Cardiac septum (tissue), 1 donor: ENCODE measurements at regions not wholly inside any gene's neighbourhood (a gene's known extent, or its start where the extent isn't known, plus 50 kb on each side); places are given as distances from the start of the nearest gene placed in this dataset.
"Not testable (repeated sequence)": the region's sequence is repeated elsewhere in the genome, so short reads cannot be mapped to it uniquely, and the experiment has no call there.

Source experiments
- DNase-seq: peaks from one replicate; pipeline ENCODE4 v3.0.0-alpha.2; 2020; ENCODE audit warnings: low spot score
- intact Hi-C: fragments of 100-400 bp; cut with DNase I; formaldehyde crosslinking; loops from one replicate; pipeline ENCODE4 v1.14.0; 2022
- donor health status: DM: no; HTN: no; CAD: no.

DNA sequence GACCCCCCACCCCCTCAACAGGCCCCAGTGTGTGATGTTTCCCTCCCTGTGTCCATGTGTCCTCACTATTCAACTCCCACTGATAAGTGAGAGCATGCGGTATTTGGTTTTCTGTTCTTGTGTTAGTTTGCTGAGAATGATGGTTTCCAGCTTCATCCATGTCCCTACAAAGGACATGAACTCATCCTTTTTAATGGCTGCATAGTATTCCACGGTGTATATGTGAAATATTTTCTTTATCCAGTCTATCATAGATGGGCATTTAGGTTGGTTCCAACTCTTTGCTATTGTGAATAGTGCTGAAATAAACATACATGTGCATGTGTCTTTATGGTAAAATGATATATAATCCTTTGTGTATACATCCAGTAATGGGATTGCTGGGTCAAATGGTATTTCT lies 130.8 kb upstream of the FOXG1 start:
- intact Hi-C loops, result not testable (repeated sequence)

GRCh38 chr14:28641189-28641588 lies 125.4 kb upstream of the FOXG1 start:
- intact Hi-C loops, DNase-seq: not testable (repeated sequence)

More for the DNA sequence above, 130.8 kb upstream of the FOXG1 start:
- DNase-seq, result not testable (repeated sequence)

DNA sequence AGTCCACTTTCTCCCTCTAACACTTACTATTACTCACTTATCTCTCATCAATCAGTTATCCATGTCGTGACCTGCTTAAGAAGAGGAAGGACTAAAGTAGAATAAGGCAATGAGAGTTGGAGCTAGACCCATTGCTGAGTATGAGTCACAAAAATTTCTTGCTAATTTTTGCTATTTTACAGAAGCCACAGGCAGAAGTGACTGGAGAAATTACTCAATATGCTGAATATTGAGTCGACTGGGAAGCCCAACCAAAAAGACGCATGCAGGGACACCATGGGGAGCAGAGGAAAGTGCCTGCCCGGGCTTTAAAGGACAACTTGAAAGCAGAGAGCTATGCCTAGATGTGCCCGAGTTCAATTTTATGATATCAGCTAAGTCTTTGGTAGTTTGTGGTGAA lies 115.4 kb upstream of the FOXG1 start:
- intact Hi-C loops, result no loop called here
- DNase-seq, result no peak

GRCh38 chr14:28652782-28653181 lies 113.8 kb upstream of the FOXG1 start:
- no peak for DNase-seq
- intact Hi-C loops, result no loop called here

DNA sequence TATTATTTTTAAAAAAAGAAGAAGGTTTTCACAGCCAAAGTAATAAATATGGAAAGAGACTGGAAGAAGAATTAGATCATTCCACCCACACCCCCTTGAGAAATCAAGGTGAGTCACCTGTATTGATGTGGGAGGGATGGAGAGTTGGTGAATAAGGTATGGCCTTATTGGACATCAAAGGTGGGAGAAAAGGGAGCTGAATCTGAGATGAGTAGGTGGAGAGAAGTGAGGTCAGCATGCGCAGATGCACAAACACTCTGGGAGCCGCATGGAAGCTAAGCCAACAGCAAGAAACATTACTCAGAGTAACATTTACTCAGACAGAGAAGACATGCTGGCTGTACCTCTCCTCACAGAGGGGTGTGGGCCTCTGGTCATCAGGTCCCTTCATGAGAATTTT lies 113.1 kb upstream of the FOXG1 start:
- DNase-seq, result no peak
- intact Hi-C loops, result no loop called here

- no peak for DNase-seq
Observed at GRCh38 chr14:28656704-28657255, 109.8 kb upstream of the FOXG1 start.

DNA sequence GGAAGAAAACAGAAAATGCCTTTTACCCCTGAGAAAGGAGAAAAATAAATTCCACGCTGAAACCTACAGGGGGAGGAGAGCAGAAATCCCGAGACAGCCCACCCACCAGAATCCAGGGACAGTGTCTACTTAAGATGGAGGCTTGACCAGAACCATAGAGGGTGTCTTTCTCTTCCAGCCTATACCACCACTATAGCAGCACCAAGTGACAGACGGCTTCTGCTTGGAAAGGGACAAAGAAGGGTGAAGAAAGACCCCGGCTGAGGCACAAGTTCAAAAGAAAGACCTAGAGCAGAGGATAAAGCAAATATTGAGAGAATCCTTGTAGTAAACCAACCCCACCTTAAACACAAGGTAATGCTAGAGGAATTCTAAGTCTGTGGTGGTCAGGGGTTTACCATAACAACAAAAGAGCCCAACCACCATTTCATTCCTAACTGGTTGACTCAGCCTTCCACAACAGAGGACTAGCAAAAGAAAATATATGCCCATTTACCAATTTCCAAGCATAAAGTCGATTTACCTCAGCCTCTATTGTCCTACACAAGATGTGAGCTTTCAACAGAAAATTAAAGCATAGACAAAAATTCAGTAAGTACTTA lies 105.3 kb upstream of the FOXG1 start:
- intact Hi-C loops, result no loop called here
- no peak for DNase-seq

More at GRCh38 chr14:28656704-28657255, 109.8 kb upstream of the FOXG1 start:
- intact Hi-C loops, result no loop called here

DNA sequence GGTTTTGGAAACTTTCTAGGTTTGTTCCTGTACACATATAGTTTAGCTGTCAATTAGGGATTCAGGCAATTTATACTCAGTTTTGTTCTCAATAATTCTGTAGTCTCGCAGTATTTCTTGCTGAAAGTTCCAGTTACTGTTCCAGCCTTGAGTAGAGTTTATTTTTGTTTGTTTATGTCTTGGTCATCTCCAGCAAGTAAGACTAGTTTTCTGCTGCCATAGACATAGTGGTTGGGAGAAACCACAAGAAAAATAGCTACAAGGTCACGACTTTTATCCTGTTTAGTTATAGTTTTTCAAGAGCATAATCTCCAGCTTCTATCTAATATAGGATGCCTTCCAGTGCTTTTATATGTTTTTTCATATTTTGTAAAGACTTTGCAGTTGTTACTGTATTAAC lies 99.6 kb upstream of the FOXG1 start:
- intact Hi-C loops, result no loop called here
- DNase-seq, result no peak

DNA sequence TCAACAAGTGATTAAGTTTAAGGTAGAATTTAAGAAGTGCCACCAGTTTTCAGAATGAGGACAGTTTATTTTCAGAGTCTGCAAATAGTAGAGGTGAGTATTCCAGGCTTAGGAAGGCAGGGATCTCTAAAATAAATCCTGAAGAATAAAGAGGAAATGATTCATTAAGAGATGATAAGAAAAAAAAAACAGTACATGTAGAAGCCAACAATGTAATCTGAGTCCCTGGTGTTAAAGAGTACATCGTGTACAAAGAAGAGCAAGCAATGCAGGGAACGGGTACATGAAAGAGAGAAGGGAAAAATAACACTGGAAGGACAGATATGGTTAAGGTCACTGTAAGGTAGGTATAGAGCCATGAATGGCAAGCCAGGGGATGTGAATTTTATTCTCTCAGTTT lies 95.2 kb upstream of the FOXG1 start:
- intact Hi-C loops, result no loop called here
- DNase-seq, result no peak

DNA sequence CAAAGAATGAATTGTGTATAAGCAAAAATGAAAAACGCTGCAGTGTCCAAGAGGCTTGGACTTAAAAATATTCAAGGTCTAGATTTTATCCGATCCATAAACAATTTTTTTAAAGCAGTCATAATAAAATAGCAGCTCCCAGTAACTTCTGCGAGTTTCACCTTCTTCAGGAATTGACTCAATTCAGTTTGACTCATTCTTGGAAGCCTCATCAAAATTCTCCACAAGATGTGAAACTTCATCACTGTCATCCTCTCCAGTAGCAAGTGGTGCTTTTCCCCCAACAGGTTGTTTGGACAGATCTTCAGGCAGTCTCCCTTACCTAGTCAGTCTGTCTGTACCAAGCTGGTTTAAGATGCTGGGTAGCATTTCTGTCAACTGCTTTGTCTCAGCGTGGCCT lies 93.5 kb upstream of the FOXG1 start:
- intact Hi-C loops, result no loop called here
- DNase-seq, result no peak

DNA sequence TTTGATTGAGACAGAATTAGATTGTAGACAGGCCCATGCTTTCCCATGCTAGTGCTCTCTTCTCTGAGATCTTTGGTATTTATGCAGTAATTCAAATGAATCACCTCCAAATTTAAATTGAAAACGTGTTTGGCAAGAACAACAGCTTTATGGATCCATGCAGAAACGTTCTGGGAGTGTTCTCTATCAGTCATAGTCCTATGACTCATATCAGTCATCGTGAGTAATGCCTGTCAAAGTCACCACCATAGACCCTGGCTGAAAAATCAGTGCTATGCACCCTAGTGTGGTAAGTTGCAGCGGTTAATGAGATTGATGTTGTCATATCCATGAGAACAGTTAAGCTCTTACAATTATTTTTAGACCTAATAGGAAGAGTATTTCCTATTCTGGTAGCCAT lies 90.1 kb upstream of the FOXG1 start:
- no peak for DNase-seq
- intact Hi-C loops, result no loop called here

GRCh38 chr14:28677381-28677780 lies 89.2 kb upstream of the FOXG1 start:
- intact Hi-C loops, result no loop called here
- no peak for DNase-seq

GRCh38 chr14:28678887-28679286 lies 87.7 kb upstream of the FOXG1 start:
- intact Hi-C loops, result no loop called here
- DNase-seq, result no peak

DNA sequence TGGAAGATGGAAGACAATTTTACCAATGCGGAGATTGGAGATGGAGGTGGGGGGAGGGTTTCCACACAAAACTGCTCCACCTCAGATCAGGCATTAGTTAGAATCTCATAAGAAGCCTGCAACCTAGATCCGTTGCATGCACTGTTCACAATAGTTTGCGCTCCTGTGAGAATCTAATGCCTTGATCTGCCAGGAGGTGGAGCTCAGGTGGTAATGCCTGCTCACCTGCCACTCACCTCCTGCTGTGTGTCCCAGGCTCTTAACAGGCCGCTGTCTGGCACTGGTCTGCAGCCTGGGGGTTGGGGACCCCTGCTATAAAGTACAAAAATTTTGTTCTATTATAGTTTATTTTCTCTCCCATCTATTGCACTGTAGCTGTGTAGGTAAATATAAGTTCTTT lies 84.9 kb upstream of the FOXG1 start:
- intact Hi-C loops, result no loop called here
- DNase-seq, result no peak

DNA sequence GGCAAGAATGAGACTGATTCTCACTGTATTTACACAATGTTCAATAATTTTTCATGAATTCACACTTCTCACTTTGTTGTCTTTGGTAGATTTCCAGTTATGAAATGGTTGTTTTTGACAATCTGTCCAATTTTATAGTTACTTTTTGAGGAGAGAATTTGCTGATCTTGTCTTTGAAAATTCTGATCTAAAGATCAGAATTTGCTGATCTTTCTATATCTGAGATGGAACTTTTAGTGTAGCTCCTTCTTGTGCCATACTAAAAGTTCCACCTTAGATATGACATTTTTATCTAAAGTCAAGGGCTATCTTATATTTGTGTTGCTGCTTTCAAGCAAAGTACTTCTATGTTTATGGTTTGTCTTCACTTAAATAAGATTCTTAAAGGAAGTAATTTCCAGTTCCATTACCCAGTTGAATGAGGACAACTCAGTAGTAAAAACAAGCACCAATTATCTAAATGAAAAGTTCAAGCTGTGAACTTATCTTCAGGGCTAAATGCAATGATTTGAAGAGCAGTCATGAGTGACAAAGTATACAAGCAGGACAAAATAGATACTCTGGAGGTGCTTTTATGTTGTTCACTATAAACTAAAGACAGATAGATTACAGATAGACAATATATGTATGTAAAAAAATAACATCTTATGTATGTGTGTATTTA lies 76.4 kb upstream of the FOXG1 start:
- DNase-seq, result no peak
- intact Hi-C loops, result no loop called here

- intact Hi-C loops, result no loop called here
- DNase-seq, result no peak
Observed at GRCh38 chr14:28695109-28695508, 71.5 kb upstream of the FOXG1 start.

DNA sequence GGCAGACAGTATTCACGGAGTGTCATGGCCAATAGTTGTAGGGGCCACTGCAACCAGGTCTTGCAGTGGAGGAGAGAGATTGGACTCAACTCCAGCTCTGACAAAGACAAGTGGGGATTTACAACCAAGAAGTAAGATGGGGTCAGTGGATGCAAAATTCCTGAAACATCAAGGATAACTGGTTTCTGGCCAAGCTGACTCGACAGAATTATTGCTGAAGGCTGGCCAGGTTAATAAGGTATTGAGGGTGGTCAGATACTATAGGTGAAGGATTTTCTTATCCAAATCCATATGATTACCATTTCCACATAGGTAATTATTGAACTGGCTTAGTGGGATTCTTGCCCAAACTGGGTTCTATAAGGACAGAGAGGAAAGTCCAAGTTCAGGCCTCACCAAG lies 64.9 kb upstream of the FOXG1 start:
- intact Hi-C loops, result no loop called here

DNA sequence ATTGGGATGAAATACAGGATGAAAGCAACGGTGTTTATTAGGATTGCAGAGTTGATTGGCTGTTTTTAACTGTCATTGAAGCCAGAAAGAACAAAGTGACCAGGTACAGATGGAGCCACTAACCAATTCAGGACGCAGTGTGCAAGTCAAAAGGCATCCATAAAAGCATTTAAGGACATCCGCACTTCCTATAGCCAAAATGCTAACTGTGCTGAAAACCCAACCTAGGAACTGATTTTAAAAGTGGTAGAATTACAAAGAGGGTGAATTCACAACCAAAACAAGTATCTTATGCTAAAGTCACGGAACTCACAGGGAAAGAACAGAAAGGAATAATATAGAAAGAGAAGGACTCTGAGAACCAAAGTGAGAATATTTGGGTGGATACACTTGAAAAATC lies 63.1 kb upstream of the FOXG1 start:
- no peak for DNase-seq
- intact Hi-C loops, result no loop called here

More for the DNA sequence above, 64.9 kb upstream of the FOXG1 start:
- no peak for DNase-seq

GRCh38 chr14:28704153-28704552 lies 62.4 kb upstream of the FOXG1 start:
- DNase-seq, result no peak
- intact Hi-C loops, result no loop called here

GRCh38 chr14:28707814-28708213 lies 58.8 kb upstream of the FOXG1 start:
- intact Hi-C loops, result no loop called here
- no peak for DNase-seq

DNA sequence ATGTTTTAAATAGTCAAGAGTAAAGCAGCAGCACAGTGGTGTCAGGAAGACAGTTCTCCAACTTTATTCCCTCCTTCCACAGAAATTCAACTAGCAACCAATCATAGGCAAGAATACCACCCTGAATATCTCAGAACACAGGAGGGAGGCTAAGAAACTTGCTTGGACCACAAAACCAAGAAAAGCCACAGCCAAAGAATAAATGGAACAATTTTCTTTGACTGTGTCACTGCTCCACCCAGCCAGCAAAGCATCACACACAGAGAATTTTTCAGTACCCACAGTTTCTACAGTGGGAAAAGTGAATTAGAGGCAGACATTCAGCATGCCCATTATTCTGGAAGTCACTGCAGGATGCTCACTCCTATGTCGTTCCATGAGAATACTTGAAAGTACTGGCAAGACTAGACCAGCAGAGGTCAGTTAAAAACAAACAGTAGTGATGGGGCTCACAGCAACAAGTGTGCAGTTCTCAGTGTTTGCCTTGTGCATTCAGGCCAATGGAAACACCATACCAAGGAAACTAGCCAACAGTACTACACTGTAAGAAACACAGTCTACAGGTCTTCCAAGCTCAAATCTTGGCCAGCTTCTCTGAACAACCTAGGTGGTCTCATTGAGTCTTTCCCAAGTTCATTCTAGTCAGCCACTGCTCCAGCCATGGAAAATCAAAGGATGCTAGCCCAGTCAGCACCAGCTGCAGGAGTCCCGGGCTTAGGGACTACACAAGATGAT lies 56.8 kb upstream of the FOXG1 start:
- intact Hi-C loops, result no loop called here

More for the DNA sequence above, 56.8 kb upstream of the FOXG1 start:
- DNase-seq, result no peak
